ENCODE measurements at regions not wholly inside any gene's neighbourhood (a gene's known extent, or its start where the extent isn't known, plus 50 kb on each side); places are given as distances from the start of the nearest gene placed in this dataset.

DNA sequence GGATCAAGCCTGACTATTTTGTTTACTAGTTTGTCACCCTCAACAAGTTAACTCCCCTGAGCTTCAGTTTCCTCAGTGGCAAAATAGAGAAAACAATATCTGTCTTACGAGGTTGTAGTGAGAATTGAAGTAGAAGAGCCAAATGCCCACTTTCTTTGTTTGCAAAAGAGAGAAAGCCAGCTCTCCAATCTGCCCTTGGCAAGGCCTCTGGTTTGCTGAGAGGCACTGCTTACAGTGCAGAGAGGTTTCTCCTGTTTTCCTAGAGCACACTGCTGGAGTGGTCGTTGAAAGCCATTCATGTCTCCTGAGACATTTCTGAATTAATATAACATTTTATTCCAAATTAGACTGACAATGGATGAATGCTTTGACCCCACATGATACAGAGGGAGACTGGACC is 260.5 kb upstream of the IGF1R start:
- Histone ChIP-seq H3K4me3 (no peak overlapping the region), H3K27ac (no peak overlapping the region), H3K9me3 (no peaks in the 10 kb centered on the region), H3K36me3 (no peaks in the 10 kb centered on the region), H3K4me1 (no peaks in the 10 kb centered on the region), H3K27me3 (peaks cover 0 to 17% (median 0%) of the 10 kb centered on the region in 4 donors)
- no peak for TF ChIP-seq POLR2A (IDR thresholded peaks at IDR 0.05)
- TF ChIP-seq, protein P1, sequence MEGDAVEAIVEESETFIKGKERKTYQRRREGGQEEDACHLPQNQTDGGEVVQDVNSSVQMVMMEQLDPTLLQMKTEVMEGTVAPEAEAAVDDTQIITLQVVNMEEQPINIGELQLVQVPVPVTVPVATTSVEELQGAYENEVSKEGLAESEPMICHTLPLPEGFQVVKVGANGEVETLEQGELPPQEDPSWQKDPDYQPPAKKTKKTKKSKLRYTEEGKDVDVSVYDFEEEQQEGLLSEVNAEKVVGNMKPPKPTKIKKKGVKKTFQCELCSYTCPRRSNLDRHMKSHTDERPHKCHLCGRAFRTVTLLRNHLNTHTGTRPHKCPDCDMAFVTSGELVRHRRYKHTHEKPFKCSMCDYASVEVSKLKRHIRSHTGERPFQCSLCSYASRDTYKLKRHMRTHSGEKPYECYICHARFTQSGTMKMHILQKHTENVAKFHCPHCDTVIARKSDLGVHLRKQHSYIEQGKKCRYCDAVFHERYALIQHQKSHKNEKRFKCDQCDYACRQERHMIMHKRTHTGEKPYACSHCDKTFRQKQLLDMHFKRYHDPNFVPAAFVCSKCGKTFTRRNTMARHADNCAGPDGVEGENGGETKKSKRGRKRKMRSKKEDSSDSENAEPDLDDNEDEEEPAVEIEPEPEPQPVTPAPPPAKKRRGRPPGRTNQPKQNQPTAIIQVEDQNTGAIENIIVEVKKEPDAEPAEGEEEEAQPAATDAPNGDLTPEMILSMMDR (IDR thresholded peaks at IDR 0.05): no peak
- no peak for DNase-seq
- intact Hi-C loops (cut with DNase I): no loop called here
- WGBS, 2 donors: 46 to 47% methylated on average over 2 of the region's 2 CpGs

DNA sequence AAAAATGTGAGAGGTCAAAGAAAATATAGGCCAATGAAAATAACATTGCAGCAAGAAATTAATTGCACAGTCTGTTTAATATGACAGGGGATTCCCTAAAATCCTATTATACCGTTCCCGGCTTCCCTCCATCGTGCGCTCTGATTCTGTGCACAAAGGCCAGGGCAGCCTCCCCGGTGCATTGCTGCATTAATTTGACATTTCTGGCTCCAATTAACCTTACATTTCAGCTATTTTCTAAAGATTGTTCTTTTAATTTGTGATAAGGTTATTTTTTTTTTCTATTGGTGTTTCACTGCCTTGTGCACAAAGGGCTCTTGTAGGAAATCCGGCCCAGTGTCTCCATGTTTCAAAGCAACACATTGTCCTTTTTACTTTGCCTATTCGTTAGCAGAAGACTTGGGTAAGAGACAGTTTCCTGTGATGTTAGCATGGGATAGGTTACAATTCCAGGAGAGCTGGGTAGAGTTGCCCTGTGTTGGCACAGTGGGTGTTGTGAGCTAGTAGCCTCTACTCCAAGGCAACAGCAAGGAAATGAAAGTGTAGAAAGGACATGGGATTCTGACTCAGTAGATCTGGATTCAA is 257.3 kb upstream of the IGF1R start:
- H3K27ac ChIP-seq: no peak overlapping the region
- no peaks in the 10 kb centered on the region for H3K36me3 ChIP-seq
- H3K4me1 ChIP-seq: no peaks in the 10 kb centered on the region
- intact Hi-C loops (cut with DNase I): no loop called here
- no peaks in the 10 kb centered on the region for H3K9me3 ChIP-seq
- no peak overlapping the region for H3K4me3 ChIP-seq
- WGBS, 2 donors: 88 to 91% methylated on average over 7 of the region's 7 CpGs
- DNase-seq: no peak
- no peak for TF ChIP-seq POLR2A (IDR thresholded peaks at IDR 0.05)
- TF ChIP-seq, protein P1 (IDR thresholded peaks at IDR 0.05): no peak
- H3K27me3 ChIP-seq: peaks cover 0 to 10% (median 0%) of the 10 kb centered on the region in 4 donors

- H3K27ac ChIP-seq: no peak overlapping the region
- H3K4me3 ChIP-seq: no peak overlapping the region
- WGBS, 2 donors: 80 to 83% methylated on average over 7 of the region's 7 CpGs
- H3K4me1 ChIP-seq: no peaks in the 10 kb centered on the region
- intact Hi-C loops (cut with DNase I): no loop called here
- no peak for TF ChIP-seq POLR2A (IDR thresholded peaks at IDR 0.05)
- TF ChIP-seq, protein P1 (IDR thresholded peaks at IDR 0.05): no peak
- no peak for DNase-seq
- H3K27me3 ChIP-seq: peaks cover 0 to 7% (median 0%) of the 10 kb centered on the region in 4 donors
- H3K9me3 ChIP-seq: no peaks in the 10 kb centered on the region
- H3K36me3 ChIP-seq: no peaks in the 10 kb centered on the region
Observed at GRCh38 chr15:98391568-98391967, 256.8 kb upstream of the IGF1R start.

DNA sequence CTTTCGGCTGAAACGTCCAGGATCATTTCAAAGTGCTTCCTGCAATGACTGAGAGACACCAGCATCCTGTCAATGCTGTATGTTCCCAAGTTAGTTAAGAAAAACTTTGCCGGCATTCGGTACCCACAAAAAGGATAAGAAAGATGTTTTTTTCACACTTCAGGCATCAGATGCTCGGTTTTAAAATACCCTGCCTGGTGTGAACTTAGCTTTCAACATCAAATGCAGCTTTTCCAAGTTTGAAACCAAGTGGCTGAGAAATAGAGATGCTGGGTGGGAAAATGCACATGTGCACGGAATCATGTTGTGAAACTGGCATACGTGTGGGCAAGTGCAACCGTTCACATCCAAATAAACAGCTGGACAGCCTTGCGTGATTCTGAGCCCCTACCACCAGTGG is 254.9 kb upstream of the IGF1R start:
- H3K4me3 ChIP-seq: no peak overlapping the region
- peaks cover 0 to 6% (median 0%) of the 10 kb centered on the region in 4 donors for H3K27me3 ChIP-seq
- no peaks in the 10 kb centered on the region for H3K9me3 ChIP-seq
- intact Hi-C loops (cut with DNase I): no loop called here
- 69 to 70% methylated on average over 8 of the region's 9 CpGs for WGBS, 2 donors
- no peaks in the 10 kb centered on the region for H3K4me1 ChIP-seq
- no peak overlapping the region for H3K27ac ChIP-seq
- TF ChIP-seq, protein P1 (IDR thresholded peaks at IDR 0.05): no peak
- TF ChIP-seq POLR2A (IDR thresholded peaks at IDR 0.05): no peak
- no peak for DNase-seq
- H3K36me3 ChIP-seq: no peaks in the 10 kb centered on the region

- no peaks in the 10 kb centered on the region for H3K36me3 ChIP-seq
- intact Hi-C loops (cut with DNase I): no loop called here
- no peak for TF ChIP-seq POLR2A (IDR thresholded peaks at IDR 0.05)
- TF ChIP-seq, protein P1 (IDR thresholded peaks at IDR 0.05): no peak
- 45 to 51% methylated on average over 7 to 10 of the region's 10 CpGs for WGBS, 2 donors
- DNase-seq: no peak
- H3K9me3 ChIP-seq: no peaks in the 10 kb centered on the region
- H3K27ac ChIP-seq: no peak overlapping the region
- no peaks in the 10 kb centered on the region for H3K4me1 ChIP-seq
- peaks cover 0 to 6% (median 0%) of the 10 kb centered on the region in 4 donors for H3K27me3 ChIP-seq
- H3K4me3 ChIP-seq: no peak overlapping the region
Observed at GRCh38 chr15:98394546-98394945, 253.8 kb upstream of the IGF1R start.

Data from esophagus squamous epithelium (tissue), 5 donors.